Ishikawa (cell line): ENCODE measurements at regions not wholly inside any gene's neighbourhood (a gene's known extent, or its start where the extent isn't known, plus 50 kb on each side); places are given as distances from the start of the nearest gene placed in this dataset.

Experiments used
- EGR1 ChIP-seq: IDR thresholded peaks from 2 replicates; pipeline ENCODE4 v1.6.1; 2012
- EP300 ChIP-seq: IDR thresholded peaks from 2 replicates; pipeline ENCODE4 v1.6.1; 2012; ENCODE audit warnings: borderline replicate concordance
- FOXM1 ChIP-seq: IDR thresholded peaks from 2 replicates; pipeline ENCODE4 v1.6.1; 2012; ENCODE audit warnings: low read depth, borderline replicate concordance
- MAX ChIP-seq: IDR thresholded peaks from 2 replicates; pipeline ENCODE4 v1.6.1; 2012
- NFIC ChIP-seq: IDR thresholded peaks from 2 replicates; pipeline ENCODE4 v1.6.1; 2012
- RAD21 ChIP-seq: IDR thresholded peaks from 2 replicates; pipeline ENCODE4 v1.6.1; 2012; ENCODE audit warnings: low read depth
- REST ChIP-seq: IDR thresholded peaks from 2 replicates; pipeline ENCODE4 v1.6.1; 2012; ENCODE audit warnings: low read depth, mild to moderate bottlenecking
- TAF1 ChIP-seq: IDR thresholded peaks from 2 replicates; pipeline ENCODE4 v1.6.1; 2012; ENCODE audit warnings: low read depth, mild to moderate bottlenecking
- TCF12 ChIP-seq: IDR thresholded peaks from 2 replicates; pipeline ENCODE4 v1.6.1; 2012; ENCODE audit warnings: low read depth
- TEAD4 ChIP-seq: IDR thresholded peaks from 2 replicates; pipeline ENCODE4 v1.6.1; 2012
- USF1 ChIP-seq: IDR thresholded peaks from 2 replicates; pipeline ENCODE4 v1.6.1; 2012
- YY1 ChIP-seq: IDR thresholded peaks from 2 replicates; pipeline ENCODE4 v1.6.1; 2012; ENCODE audit warnings: low read depth

- TF ChIP-seq YY1 (no peak), RAD21 (no peak), MAX (no peak), EP300 (no peak), FOXM1 (no peak), REST (no peak), TAF1 (no peak), EGR1 (no peak), TEAD4 (no peak), USF1 (no peak), TCF12 (no peak), NFIC (no peak)
These were observed 133.4 kb downstream of the OLFM1 start for GRCh38 chr9:135220601-135221575.
